K562 (cell line): ENCODE measurements at regions not wholly inside any gene's neighbourhood (a gene's known extent, or its start where the extent isn't known, plus 50 kb on each side); places are given as distances from the start of the nearest gene placed in this dataset.

Experiments used
- GTF2F1 ChIP-seq: IDR thresholded peaks from 2 replicates; pipeline ENCODE4 v1.6.1; 2011; ENCODE audit warnings: low read depth, low read length, improper control_type of control experiment
- NRF1 ChIP-seq, 2 experiments: fragments of 450-650 bp; IDR thresholded peaks in 1 of 2; conservative IDR thresholded peaks in 1 of 2; 2 replicates each; pipeline ENCODE4 v1.6.1; 2014; ENCODE audit warnings: mild to moderate bottlenecking in 2 of 2
- RAD21 ChIP-seq, 2 experiments: fragments of 250-450 bp in 1 of 2; fragments of 450-650 bp in 1 of 2; sonication (Bioruptor Pico) in 1 of 2; formaldehyde crosslinking in 1 of 2; IDR thresholded peaks in 1 of 2; conservative IDR thresholded peaks in 1 of 2; 2 replicates each; pipeline versions ENCODE4 v1.4.0 to v1.8.0; 2020 to 2022; ENCODE audit warnings: mild to moderate bottlenecking in 2 of 2, moderate library complexity in 1 of 2
- SMC3 ChIP-seq: conservative IDR thresholded peaks from 2 replicates; pipeline ENCODE4 v1.6.1; 2011; ENCODE audit warnings: low read depth, low read length, improper control_type of control experiment; ENCODE audit not compliant: insufficient read depth
- ZNF316 ChIP-seq: fragments of 450-650 bp; IDR thresholded peaks from 2 replicates; pipeline ENCODE4 v1.6.1; 2016
- TF ChIP-seq, protein P1 (sequence below): sonication (generic); formaldehyde crosslinking; IDR thresholded peaks from 2 replicates; pipeline ENCODE4 v1.8.0; 2022; ENCODE audit warnings: mild to moderate bottlenecking, missing genetic modification reagents, borderline replicate concordance
- TF ChIP-seq, protein P2 (sequence below): sonication (generic); formaldehyde crosslinking; IDR thresholded peaks from 2 replicates; pipeline ENCODE4 v1.9.0; 2022; ENCODE audit warnings: mild to moderate bottlenecking, missing genetic modification reagents
- TF ChIP-seq, protein P3 (sequence below), 3 experiments: IDR thresholded peaks in 2 of 3; conservative IDR thresholded peaks in 1 of 3; 2 replicates each; pipeline ENCODE4 v1.5.1; 2011 to 2012; ENCODE audit warnings: low read length in 3 of 3, mild to moderate bottlenecking in 3 of 3, control low read depth in 2 of 3, improper control_type of control experiment in 1 of 3, inconsistent platforms in 1 of 3, low read depth in 1 of 3, mixed read lengths in 1 of 3, moderate library complexity in 1 of 3; ENCODE audit not compliant: insufficient read depth in 2 of 3
- TF ChIP-seq, protein P4 (sequence below): IDR thresholded peaks from 3 replicates; pipeline ENCODE4 v1.6.1; 2011; ENCODE audit warnings: borderline replicate concordance, mild to moderate bottlenecking, moderate library complexity; ENCODE audit not compliant: insufficient read length; ENCODE audit errors: extremely low read depth
- TF ChIP-seq, protein P5 (sequence below): sonication (generic); formaldehyde crosslinking; IDR thresholded peaks from 2 replicates; pipeline ENCODE4 v1.9.0; 2022; ENCODE audit warnings: mild to moderate bottlenecking, missing genetic modification reagents

DNA sequence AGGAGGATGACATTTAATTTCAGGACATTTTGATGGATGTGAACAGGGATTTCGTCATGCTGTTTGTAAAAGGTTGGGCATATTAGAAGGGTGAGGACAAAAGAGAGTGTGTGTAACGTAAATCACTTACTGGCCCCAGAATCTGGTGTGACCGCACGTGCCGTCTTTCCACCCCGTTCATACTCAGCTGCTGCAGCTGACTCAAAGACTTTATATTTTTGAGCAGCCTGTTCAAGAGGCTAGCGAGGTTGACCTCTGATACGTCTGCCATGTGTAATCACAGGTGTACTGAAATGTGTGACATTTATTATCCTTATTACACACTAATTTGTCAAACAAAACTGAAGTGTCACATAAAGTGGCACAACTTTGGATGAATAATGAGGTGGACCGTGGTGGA lies 66.5 kb upstream of the ERRFI1 start:
- TF ChIP-seq, protein P1, sequence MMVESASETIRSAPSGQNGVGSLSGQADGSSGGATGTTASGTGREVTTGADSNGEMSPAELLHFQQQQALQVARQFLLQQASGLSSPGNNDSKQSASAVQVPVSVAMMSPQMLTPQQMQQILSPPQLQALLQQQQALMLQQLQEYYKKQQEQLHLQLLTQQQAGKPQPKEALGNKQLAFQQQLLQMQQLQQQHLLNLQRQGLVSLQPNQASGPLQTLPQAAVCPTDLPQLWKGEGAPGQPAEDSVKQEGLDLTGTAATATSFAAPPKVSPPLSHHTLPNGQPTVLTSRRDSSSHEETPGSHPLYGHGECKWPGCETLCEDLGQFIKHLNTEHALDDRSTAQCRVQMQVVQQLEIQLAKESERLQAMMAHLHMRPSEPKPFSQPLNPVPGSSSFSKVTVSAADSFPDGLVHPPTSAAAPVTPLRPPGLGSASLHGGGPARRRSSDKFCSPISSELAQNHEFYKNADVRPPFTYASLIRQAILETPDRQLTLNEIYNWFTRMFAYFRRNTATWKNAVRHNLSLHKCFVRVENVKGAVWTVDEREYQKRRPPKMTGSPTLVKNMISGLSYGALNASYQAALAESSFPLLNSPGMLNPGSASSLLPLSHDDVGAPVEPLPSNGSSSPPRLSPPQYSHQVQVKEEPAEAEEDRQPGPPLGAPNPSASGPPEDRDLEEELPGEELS (CRISPR knock-in tag) = no peak
- TF ChIP-seq, protein P2, sequence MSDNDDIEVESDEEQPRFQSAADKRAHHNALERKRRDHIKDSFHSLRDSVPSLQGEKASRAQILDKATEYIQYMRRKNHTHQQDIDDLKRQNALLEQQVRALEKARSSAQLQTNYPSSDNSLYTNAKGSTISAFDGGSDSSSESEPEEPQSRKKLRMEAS (CRISPR knock-in tag) = no peak
- TF ChIP-seq SMC3 (no peak), GTF2F1 (no peak), RAD21 (CRISPR knock-in tag; conservative IDR thresholded peaks at IDR 0.05 in 1 of 2, IDR thresholded peaks at IDR 0.05 in 1 of 2) (no peak), NRF1 (conservative IDR thresholded peaks at IDR 0.05 in 1 of 2, IDR thresholded peaks at IDR 0.05 in 1 of 2) (no peak), ZNF316 (no peak)
- TF ChIP-seq, protein P3, sequence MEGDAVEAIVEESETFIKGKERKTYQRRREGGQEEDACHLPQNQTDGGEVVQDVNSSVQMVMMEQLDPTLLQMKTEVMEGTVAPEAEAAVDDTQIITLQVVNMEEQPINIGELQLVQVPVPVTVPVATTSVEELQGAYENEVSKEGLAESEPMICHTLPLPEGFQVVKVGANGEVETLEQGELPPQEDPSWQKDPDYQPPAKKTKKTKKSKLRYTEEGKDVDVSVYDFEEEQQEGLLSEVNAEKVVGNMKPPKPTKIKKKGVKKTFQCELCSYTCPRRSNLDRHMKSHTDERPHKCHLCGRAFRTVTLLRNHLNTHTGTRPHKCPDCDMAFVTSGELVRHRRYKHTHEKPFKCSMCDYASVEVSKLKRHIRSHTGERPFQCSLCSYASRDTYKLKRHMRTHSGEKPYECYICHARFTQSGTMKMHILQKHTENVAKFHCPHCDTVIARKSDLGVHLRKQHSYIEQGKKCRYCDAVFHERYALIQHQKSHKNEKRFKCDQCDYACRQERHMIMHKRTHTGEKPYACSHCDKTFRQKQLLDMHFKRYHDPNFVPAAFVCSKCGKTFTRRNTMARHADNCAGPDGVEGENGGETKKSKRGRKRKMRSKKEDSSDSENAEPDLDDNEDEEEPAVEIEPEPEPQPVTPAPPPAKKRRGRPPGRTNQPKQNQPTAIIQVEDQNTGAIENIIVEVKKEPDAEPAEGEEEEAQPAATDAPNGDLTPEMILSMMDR (IDR thresholded peaks at IDR 0.05 in 2 of 3, conservative IDR thresholded peaks at IDR 0.05 in 1 of 3; ENCODE audit: insufficient read depth in 2 of 3, low read depth in 1 of 3, low read length in 3 of 3) = no peak
- TF ChIP-seq, protein P4, sequence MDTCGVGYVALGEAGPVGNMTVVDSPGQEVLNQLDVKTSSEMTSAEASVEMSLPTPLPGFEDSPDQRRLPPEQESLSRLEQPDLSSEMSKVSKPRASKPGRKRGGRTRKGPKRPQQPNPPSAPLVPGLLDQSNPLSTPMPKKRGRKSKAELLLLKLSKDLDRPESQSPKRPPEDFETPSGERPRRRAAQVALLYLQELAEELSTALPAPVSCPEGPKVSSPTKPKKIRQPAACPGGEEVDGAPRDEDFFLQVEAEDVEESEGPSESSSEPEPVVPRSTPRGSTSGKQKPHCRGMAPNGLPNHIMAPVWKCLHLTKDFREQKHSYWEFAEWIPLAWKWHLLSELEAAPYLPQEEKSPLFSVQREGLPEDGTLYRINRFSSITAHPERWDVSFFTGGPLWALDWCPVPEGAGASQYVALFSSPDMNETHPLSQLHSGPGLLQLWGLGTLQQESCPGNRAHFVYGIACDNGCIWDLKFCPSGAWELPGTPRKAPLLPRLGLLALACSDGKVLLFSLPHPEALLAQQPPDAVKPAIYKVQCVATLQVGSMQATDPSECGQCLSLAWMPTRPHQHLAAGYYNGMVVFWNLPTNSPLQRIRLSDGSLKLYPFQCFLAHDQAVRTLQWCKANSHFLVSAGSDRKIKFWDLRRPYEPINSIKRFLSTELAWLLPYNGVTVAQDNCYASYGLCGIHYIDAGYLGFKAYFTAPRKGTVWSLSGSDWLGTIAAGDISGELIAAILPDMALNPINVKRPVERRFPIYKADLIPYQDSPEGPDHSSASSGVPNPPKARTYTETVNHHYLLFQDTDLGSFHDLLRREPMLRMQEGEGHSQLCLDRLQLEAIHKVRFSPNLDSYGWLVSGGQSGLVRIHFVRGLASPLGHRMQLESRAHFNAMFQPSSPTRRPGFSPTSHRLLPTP = no peak
- TF ChIP-seq, protein P5, sequence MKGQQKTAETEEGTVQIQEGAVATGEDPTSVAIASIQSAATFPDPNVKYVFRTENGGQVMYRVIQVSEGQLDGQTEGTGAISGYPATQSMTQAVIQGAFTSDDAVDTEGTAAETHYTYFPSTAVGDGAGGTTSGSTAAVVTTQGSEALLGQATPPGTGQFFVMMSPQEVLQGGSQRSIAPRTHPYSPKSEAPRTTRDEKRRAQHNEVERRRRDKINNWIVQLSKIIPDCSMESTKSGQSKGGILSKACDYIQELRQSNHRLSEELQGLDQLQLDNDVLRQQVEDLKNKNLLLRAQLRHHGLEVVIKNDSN = no peak
